HG03103 (cell line): ENCODE measurements at regions not wholly inside any gene's neighbourhood (a gene's known extent, or its start where the extent isn't known, plus 50 kb on each side); places are given as distances from the start of the nearest gene placed in this dataset.
"Not testable (repeated sequence)": the region's sequence is repeated elsewhere in the genome, so short reads cannot be mapped to it uniquely, and the experiment has no call there.

ENCODE experiments used
- ATAC-seq: cut with Tn5 transposase; IDR thresholded peaks from one replicate; pipeline ENCODE4 v1.9.1; 2021; ENCODE audit warnings: low read depth; ENCODE audit not compliant: unreplicated experiment

DNA sequence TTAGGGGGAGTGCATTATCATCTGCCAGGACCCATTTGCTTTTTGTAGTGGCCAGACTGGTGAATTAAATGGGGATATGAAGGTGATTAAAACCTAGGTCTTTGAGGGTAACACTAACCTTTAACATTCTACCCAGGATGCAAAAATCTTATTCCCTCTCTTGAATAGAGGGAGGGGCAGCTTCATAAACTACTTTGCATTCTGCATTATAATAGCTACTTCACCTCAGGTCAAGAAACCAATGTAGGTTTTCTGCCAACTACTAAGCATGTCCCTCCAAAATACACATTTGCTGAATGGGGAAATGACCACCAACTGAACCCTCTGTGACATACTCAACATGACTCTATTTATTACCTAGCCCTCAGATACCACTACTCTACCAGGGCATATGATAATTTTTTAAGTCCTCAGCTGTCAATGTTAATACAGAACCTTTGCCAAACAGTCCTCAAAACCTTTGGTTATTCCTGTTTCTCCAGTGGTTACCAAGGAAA lies 477.6 kb upstream of the CD180 start:
- no peak for ATAC-seq

DNA sequence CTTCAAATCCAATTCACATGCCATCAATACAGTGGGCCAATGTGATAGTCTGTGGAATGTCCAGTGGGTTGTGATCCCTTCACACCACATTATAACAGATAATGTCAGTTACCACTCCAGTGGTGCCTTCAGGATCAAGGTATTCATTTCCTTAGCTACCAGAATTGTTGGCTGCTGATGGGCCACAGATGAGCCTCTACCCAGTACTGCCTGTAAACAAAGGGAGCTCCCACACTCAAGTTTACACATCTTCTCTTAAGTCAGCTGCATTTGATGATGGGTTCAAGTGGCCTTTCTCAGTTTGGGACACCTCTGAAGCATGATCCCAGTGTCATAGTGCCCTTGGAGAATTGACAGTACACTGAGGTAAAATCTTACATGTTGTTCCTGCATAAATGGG lies 477.0 kb upstream of the CD180 start:
- ATAC-seq, result no peak

DNA sequence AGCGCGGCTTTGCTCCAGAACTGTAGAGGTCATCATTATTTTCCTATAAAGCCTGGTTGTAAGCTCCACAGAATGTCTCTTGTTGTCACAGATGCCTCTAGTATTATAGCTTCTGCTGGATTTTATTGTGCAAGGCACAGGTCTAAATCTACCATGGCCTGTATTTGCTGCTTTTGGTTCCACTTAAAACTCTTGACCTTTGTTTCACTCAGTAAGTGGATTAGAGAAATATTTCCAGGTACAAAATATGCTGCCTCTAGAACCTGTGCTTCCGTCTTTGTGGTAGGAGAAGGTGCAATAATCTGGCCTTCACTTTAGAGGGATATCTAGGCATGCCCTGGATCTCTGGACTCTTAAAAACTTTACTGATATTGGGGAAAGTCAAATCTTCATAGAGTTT lies 476.6 kb upstream of the CD180 start:
- ATAC-seq, result no peak

DNA sequence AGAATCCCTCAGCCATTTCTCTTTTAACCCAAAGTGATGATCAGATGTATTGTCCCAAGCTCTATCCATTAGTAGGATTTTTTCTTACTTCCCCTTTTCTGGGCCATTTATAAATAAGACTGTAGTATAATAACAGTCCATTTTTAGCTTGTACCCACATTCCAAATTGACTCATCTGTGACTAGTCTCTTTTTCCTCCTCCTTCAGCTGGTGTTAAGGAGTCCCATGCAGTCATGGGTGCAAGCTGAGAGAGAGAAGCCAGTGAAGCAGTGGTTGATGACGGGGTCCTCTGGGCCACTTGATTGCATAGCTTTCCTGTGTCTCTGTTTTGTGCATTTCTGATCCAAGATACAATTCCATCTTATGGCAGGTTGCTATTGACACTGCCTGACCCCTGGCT lies 476.0 kb upstream of the CD180 start:
- ATAC-seq, result no peak

DNA sequence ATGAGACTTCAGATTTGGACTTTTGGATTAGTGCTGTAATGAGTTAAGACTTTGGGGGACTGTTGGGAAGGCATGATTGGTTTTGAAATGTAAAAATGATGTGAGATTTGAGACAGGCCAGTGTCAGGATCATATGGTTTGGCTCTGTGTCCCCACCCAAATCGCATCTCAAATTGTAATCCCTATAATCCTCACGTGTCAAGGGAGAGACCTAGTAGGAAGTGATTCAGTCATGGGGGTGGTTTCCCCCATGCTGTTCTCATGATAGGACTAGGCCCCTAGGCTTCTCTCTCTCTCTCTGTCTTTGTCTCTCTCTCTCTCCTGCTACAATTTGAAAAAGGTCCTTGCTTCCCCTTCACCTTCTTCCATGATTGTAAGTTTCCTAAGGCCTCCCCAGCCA lies 473.3 kb upstream of the CD180 start:
- ATAC-seq, result no peak

DNA sequence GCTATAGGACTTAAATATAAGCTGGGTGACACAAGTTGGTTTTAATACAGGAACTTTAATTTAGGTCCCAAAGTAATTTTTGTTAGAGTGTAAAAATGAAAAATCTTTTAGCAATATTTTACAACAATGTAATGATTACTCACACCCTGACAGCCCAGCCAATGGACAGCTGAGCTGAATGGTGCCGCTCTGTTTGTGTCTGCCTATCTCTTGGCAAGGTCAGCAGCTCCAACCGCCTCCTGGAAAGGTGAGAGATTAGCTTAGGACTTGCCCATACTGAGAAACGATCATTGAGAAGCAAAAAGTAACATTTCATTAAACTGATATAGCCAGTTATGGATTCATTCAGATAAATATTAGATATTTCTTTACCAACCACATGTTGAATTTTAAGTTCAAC lies 463.6 kb upstream of the CD180 start:
- no peak for ATAC-seq

DNA sequence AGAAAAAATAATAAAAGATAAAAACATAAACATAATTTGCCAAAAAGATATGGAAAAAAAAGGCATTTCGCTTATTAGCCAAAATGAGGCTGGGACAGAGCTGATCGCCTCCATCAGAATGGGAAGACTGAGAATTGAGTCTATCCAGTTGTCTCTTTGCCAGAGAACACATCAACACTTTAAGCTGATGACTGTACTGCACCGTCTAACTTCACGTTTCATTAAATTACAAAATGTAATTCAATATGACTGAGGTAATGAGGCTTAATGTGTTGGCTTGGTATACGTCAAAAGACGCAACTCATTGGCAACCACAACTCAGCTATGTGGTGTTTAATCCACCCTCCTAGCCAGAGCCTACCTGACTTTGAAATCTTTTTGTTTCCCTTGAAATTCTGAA lies 462.7 kb upstream of the CD180 start:
- ATAC-seq, result no peak

DNA sequence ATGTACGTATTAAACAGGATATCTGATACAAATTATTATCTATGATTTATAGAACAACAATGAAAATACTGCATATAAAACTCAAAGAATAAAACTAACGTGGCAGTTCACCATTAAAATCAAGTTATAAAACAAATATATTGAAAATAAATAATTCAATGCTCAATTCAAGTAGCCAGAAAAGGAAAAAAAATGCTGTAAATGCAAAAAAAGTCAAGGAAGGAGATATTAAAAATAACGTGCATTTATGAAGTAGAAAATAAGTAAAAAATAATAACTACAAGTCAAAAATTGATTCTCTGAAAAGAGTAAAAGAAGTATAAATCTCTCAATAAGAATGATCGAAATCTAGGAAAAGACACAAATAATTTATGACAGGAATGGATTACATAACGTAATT lies 460.5 kb upstream of the CD180 start:
- ATAC-seq, result no peak

DNA sequence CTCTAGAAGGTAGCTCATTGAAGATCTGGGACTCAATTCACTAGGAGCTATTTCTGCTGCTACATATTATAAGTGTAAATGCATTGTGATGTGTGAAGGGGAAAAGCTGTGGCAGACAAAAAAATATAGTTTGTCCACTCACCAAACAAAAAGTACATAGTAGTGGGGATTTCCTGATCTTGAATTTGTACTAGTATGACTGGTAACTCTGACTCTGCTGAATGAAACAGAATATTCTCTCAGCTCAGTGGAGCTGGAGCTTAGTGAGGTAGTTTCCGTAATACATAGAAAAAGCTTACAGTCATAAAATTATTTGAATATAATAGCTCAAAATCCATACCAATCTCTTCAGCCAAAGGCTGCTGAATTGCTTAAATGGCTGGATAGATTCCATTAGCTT lies 455.6 kb upstream of the CD180 start:
- ATAC-seq, result no peak

DNA sequence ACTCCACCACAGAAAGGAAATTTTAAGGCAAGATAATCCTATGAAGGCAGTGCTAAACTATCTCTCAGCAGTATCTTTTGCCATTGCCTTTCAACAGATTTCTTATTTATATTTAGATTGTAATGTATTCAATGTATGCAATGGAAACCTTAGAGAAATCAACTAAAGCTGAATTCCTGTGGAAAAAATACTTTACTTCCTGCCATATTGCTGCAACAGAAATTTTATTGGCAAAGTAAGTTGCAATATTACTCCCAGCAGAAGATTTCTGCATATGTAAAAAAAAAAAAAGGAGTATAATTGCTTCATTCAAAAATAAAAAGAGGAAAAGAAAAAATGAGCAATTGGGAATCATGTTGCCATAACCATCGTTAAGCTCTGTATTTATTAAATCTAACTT lies 454.6 kb upstream of the CD180 start:
- ATAC-seq, result no peak

DNA sequence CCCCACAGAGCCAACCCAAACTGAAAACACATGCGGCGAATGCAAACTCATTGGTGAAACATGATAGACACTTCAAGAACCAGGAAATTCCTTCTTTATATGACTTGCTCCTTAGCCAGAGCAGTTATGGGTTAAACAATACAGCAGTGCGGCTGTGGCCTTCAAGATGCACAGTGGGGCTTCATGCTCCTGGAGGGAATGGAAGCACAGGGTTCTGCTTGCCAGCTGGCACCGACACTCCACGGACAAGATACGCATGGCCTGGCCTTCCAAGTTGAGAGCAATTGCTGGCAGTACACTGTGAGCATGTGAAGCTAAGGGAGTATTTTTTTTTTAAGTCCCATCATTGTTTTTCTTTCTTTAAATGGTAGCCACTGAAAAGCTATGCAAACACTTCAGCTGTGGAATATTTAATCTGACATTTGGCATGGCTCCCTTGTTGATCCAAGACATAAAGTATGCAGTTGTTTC lies 451.6 kb upstream of the CD180 start:
- no peak for ATAC-seq

DNA sequence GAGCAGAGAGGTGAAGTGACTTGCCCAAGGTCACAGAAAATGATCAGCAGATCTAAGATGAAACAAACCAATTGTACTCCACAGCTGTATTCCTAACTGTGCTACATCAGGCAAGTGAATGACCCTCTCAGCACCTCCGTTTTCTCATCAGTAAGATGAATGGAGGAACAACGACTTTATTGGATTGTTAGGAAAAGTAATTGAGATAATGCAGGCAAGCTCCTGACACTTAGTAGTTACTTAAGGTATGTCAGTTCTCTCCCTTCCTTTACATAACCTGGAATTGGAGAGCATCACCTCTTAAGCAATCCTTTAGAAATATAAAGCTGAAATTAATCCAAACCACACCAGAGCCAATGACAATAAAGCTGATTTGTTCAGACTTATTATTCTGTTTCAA lies 451.2 kb upstream of the CD180 start:
- no peak for ATAC-seq

DNA sequence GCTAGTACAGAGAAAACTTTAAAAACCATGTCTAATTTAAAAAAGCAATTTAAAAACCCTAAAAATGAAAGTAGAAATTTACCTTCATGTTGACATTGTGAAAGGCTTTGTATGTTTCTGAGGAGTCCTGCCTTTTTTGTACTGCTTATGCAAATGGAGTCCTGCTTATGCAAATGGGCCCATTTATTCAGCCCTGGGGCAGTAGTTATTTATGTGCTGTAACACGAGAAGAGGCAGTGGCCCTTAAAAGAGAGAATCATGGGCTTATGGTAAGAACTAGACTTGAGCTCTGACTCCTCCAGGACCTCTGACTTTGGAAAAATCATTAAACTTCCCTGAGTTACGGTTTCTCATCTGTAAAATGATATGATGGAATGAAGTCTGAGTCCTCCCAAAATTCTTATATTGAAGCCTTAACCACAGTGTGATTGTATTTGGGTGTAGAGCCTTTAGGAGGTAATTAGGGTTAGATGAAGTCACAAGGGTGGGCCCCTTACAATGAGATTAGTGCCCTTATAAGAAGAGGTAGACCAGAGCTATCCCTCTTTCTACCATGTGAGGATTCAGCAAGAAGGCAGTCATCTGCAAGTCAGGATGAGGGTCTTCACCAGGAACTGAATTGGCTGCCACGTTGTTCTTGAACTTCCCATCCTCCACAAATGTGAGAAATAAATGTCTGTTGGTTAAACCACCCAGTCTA lies 447.8 kb upstream of the CD180 start:
- ATAC-seq, result no peak

DNA sequence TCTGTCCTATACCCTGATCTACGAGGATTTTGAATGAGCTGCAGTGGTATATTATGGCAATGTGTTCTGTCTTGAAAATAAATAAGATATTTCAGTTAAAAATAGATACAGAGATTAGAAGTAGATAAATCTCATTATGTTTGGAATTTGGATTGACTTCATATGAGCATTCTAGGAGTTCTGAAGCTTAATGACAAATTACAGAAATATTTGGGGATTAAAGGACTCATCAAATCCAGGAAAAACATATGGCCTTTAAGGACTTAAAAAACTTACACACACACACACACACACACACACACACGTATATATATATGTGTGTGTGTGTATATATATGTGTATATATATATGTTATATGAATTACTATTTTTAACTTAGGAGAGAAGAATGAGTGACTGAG lies 446.9 kb upstream of the CD180 start:
- no peak for ATAC-seq

DNA sequence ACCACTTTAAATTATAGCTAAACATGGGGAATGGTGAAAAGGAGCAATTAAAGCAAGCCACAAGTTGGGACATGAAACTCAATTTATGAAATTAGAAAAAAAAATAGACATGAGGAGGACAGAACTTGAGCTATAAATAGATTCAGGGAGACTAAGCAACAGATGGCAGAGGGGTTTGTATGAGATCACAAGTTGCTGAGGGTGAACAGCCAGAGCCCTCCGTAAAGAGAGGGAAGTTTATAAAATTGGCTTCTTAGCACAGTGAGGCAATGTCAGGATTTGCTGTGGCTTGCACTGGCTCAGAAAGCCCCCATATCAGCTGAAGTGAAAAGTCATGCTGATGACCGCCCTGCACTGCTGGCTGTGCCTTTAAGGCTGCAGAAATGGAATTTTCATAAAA lies 443.4 kb upstream of the CD180 start:
- ATAC-seq, result no peak

DNA sequence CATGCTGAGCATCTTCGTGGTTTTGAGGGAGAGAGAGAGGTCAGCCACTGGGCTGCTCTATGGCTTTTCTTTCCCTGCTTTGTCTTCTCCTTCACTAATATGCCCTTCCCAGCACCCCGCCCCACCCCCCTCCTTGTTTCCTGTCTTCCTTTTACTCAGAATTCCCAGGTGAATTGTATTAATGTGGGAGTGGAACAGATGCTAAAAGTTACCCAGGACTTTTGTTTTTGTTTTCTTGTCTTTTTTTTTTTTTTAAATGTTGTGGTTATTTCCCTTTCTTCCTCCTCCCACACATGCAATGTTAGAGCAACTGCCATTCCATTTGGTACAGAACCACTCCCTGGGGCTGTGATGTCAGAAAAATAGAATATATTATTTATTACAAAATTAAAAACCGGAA lies 442.7 kb upstream of the CD180 start:
- no peak for ATAC-seq

DNA sequence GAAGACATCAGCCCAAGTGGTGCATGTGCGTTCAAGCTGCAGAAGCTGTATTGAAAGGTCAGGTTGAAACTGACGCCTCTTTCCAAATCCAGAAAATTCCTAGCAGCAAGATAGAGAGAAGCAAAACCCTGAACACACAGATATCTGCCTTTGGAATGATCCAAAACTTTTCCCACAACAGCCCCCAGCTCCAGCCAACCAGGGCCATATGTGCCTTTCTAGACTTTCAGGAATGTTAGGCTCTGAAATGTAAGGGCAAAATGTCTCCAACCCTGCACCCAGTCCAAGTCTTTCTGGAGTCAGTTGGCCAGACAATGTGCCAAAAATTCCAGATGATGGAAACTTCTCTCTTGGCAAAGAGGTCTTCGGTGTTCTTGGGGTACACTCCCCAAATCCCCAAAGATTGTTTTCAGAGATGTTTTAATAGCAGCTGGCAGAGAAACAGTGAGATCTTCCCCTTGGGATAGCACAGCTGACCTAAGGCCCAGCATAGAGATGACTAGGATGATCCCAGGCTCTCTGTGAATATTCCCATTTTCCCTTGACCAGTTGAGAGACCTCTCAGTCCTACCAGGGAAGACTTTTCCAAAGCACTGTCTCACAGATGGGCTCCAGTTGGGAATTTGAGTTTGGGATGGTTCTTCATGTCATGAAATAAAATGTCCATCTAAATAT lies 440.4 kb upstream of the CD180 start:
- ATAC-seq, result no peak

DNA sequence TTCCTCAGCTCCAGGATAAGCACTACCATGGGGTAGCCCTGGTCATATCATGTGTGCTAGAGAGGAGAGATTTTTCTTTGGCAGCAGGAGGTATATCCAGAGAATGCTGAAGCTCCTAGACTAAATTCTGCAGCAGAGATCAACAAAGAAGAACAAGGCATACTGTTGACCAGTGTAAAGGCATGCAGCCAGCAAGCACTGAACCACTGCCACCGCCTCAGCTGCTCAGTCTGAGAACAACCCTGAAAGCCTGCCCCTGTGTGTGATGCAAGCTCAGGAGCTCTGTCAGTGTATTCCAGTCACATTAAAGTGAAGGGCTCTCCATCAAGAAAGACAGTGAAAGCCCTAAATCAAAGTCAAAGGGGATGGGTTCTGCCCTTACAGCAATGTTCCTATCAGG lies 439.5 kb upstream of the CD180 start:
- no peak for ATAC-seq

DNA sequence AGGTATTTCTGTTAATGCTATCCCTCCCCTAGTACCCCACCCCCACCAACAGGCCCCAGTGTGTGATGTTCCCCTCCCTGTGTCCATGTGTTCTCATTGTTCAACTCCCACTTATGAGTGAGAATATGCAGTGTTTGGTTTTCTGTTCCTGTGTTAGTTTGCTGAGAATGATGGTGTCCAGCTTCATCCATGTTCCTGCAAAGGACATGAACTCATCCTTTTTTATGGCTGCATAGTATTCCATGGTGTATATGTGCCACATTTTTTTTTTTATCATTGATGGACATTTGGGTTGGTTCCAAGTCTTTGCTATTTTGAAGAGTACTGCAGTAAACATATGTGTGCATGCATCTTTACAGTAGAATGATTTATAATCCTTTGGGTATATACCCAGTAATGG lies 430.5 kb upstream of the CD180 start:
- ATAC-seq, result not testable (repeated sequence)

DNA sequence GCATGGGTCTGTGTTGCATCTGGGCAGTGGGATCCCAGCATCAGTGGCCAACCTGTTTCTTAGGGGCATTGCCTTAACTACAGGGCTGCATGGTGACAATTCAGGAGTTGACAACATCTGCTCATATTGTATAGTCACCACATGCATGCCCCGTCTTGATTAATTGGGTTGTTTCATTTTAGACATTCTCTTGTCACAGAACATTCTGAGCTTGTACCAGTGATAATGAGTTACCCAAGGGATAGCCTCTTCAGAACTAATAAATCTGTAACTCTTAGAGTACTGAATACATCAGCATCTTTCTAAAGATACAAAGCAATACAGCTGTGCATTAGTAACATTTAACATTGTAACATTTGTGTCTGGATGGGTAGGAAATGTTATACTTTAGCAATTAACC lies 426.5 kb upstream of the CD180 start:
- ATAC-seq, result no peak

DNA sequence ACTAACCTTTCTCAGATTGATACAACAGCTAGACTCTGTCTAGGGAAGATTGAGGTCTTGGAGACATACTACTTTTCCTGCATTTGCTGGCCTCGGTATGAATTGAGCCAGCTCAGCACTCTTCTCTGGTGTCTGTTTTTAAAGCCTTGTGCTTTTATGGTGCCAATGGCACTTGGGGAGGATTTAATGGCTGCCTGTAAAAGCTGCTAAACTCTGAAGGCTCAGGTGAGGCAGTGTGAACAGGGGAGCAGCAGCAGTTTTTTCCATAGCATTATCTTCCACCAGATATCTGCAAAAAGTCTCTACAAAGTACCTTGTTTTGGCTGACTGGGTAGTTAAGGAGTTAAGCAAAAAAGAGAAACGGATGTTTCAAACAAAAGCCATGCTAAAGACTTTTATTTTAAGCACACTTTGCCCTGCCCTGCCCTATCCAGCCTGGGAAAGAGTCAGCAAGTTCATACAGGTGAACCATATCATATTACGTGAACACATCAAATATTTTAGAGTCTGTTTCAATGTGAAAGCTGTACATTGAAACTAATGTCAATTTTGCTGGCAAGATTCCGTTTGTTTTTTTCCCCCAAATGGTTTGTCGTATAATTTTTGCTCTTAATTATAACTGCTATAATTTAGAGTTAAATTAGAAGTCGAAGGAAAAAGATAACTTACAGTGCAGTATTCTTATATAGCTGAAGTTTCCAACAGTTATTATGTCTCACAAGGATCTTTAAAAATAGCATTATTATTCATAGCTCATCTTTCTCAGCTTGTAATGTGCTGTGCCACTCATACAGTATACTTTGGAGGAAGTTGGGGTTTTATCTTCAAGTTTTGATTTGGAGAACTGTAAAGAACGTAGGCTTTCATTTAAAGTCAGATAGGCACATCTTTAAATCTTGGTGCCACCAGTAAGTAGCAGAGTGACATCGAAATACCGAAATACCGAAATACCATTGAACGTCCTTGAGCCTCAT lies 424.1 kb upstream of the CD180 start:
- ATAC-seq, result no peak
